Calu3 (cell line): ENCODE measurements at regions not wholly inside any gene's neighbourhood (a gene's known extent, or its start where the extent isn't known, plus 50 kb on each side); places are given as distances from the start of the nearest gene placed in this dataset.

Experiments
- BruUV-seq: library from RNA; stranded (reverse); fragments of 400-500 nt; replicated peaks from 2 replicates; lab custom pipeline; 2021; lab: Mats Ljungman, UMichigan
- CTCF ChIA-PET: fragments of 300-600 bp; sonication (Branson Sonifier 250); formaldehyde crosslinking; loops from one replicate; lab custom pipeline; 2022; ENCODE audit warnings: antibody characterized with exemption; lab: Charles Lee
- DNase-seq: peaks from one replicate; pipeline ENCODE4 v3.0.0; 2022
- H3K27ac Mint-ChIP-seq: one replicate; pipeline ENCODE4 v1.8.0; 2022; ENCODE audit warnings: mixed read lengths; ENCODE audit not compliant: unreplicated experiment
- H3K27me3 Mint-ChIP-seq: one replicate; pipeline ENCODE4 v1.8.0; 2022; ENCODE audit warnings: mixed read lengths; ENCODE audit not compliant: unreplicated experiment
- H3K36me3 Mint-ChIP-seq: one replicate; pipeline ENCODE4 v1.8.0; 2022; ENCODE audit warnings: mild to moderate bottlenecking, moderate library complexity, mixed read lengths; ENCODE audit not compliant: insufficient read depth, unreplicated experiment
- H3K4me1 Mint-ChIP-seq: one replicate; pipeline ENCODE4 v1.8.0; 2022; ENCODE audit warnings: mild to moderate bottlenecking, low read depth, mixed read lengths; ENCODE audit not compliant: unreplicated experiment
- H3K4me3 Mint-ChIP-seq: one replicate; pipeline ENCODE4 v1.8.0; 2022; ENCODE audit warnings: mild to moderate bottlenecking, low read depth, moderate library complexity, mixed read lengths; ENCODE audit not compliant: unreplicated experiment
- H3K9me3 Mint-ChIP-seq: one replicate; pipeline ENCODE4 v1.8.0; 2022; ENCODE audit warnings: low read depth, mixed read lengths; ENCODE audit not compliant: unreplicated experiment
- CTCF ChIP-seq: fragments of 200-600 bp; IDR thresholded peaks from one replicate; pipeline ENCODE4 v1.8.0; 2022; ENCODE audit warnings: antibody characterized with exemption; ENCODE audit not compliant: unreplicated experiment
- intact Hi-C: fragments of 100-400 bp; cut with micrococcal nuclease; formaldehyde crosslinking; loops from one replicate; pipeline ENCODE4 v1.10.0; 2022; ENCODE audit not compliant: unreplicated experiment

GRCh38 chr7:85512790-85513189 is 325.9 kb upstream of the SEMA3D start:
- intact Hi-C loops, result no loop called here
- H3K4me1 Mint-ChIP-seq, result peaks cover 36% of the 10 kb centered on the region
- no peaks in the 10 kb centered on the region for H3K36me3 Mint-ChIP-seq
- CTCF ChIA-PET, result no interaction called here
- H3K9me3 Mint-ChIP-seq, result no peaks in the 10 kb centered on the region
- no peaks in the 10 kb centered on the region for H3K27me3 Mint-ChIP-seq
- no peak overlapping the region for H3K4me3 Mint-ChIP-seq
- TF ChIP-seq CTCF, result no peak
- H3K27ac Mint-ChIP-seq, result no peak overlapping the region
- no peak for DNase-seq
- BruUV-seq, result no TSS peak

GRCh38 chr7:85510287-85510686 is 323.4 kb upstream of the SEMA3D start:
- Mint-ChIP-seq H3K4me1 (peaks cover 22% of the 10 kb centered on the region), H3K27ac (no peak overlapping the region), H3K27me3 (no peaks in the 10 kb centered on the region), H3K9me3 (no peaks in the 10 kb centered on the region), H3K4me3 (no peak overlapping the region), H3K36me3 (no peaks in the 10 kb centered on the region)
- TF ChIP-seq CTCF, result no peak
- no TSS peak for BruUV-seq
- DNase-seq, result no peak
- CTCF ChIA-PET, result no interaction called here
- intact Hi-C loops, result no loop called here

- H3K36me3 Mint-ChIP-seq, result no peaks in the 10 kb centered on the region
- no TSS peak for BruUV-seq
- H3K27ac Mint-ChIP-seq, result no peak overlapping the region
Measured at GRCh38 chr7:85509476-85509875, 322.6 kb upstream of the SEMA3D start.

GRCh38 chr7:85508642-85509410 is 322.0 kb upstream of the SEMA3D start:
- no peak for TF ChIP-seq CTCF
- peaks cover 7% of the 10 kb centered on the region for H3K4me1 Mint-ChIP-seq
- peaks cover 2% of the 10 kb centered on the region for H3K9me3 Mint-ChIP-seq
- CTCF ChIA-PET, result no interaction called here
- no TSS peak for BruUV-seq
- no peaks in the 10 kb centered on the region for H3K36me3 Mint-ChIP-seq
- H3K4me3 Mint-ChIP-seq, result no peak overlapping the region
- no peak for DNase-seq
- no peak overlapping the region for H3K27ac Mint-ChIP-seq
- intact Hi-C loops, result no loop called here
- H3K27me3 Mint-ChIP-seq, result no peaks in the 10 kb centered on the region

More at GRCh38 chr7:85509476-85509875, 322.6 kb upstream of the SEMA3D start:
- no peaks in the 10 kb centered on the region for H3K9me3 Mint-ChIP-seq
- no peak for TF ChIP-seq CTCF
- intact Hi-C loops, result no loop called here
- CTCF ChIA-PET, result no interaction called here
- H3K4me3 Mint-ChIP-seq, result no peak overlapping the region
- no peaks in the 10 kb centered on the region for H3K27me3 Mint-ChIP-seq
- no peak for DNase-seq
- peaks cover 14% of the 10 kb centered on the region for H3K4me1 Mint-ChIP-seq
